ENCODE measurements at regions not wholly inside any gene's neighbourhood (a gene's known extent, or its start where the extent isn't known, plus 50 kb on each side); places are given as distances from the start of the nearest gene placed in this dataset.

DNA sequence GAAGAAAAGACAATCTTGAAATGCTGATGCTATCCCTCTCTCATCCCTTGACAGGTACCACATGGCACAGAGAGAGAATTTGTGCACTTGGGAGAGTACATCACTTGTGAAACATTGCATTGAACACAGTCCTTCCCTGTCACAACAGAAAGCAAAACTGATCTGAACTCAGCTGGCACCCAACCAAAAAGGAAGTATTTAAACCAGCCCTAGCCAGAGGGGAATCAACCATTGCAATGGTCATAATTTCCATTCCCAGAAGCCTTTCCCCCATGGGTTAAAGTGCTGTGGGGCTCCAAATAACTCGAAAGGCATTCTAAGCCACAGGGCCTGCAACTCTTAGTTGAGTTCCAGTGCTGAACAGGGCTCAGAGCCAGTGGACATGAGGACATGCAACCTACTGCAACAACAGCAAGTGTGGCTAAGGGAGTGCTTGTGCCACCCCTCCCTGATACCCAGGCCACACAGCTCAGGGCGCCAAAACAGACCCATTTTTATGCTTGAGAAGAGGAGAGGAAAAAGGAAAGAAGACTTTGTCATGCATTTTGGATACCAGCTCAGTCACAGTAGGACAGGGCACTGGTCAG is 530.8 kb upstream of the BCHE start:
- TF ChIP-seq CTCF (IDR thresholded peaks at IDR 0.05) (no peak), EZH2 (IDR thresholded peaks at IDR 0.05; ENCODE audit: borderline replicate concordance, insufficient read depth, low read depth, low read length, poor library complexity, severe bottlenecking) (no peak)
